MM.1S (cell line): ENCODE measurements at regions not wholly inside any gene's neighbourhood (a gene's known extent, or its start where the extent isn't known, plus 50 kb on each side); places are given as distances from the start of the nearest gene placed in this dataset.

ENCODE experiments used
- CTCF ChIP-seq: fragments of 300-600 bp; sonication (generic); IDR thresholded peaks from 2 replicates; pipeline ENCODE4 v1.5.1; 2016; ENCODE audit warnings: antibody characterized with exemption, low read length, mixed read lengths
- EZH2 ChIP-seq: fragments of 300-600 bp; sonication (generic); optimal IDR thresholded peaks from 2 replicates; pipeline ENCODE3; 2017; ENCODE audit warnings: low read depth, mild to moderate bottlenecking, antibody characterized with exemption, low read length, mixed read lengths

DNA sequence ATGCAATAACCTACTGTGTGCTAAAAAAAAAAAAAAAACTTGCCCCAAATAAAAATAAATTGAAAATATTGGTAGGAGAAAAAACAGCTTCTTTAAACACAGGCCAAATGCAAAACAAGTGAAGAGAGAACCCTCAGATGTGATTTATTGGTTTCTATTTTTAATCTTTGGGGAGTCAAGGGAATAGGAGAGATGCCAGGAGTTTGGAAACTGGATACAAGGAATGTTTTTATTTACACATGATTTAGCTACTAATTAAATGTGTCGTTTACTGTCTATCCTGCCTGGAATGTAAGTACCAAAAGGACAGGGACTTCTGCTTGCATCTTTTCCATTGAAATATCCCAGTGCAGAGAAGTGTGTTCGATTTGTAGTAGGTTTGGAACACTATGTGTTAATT, 810.7 kb downstream of the MAFB start:
- TF ChIP-seq CTCF = no peak
- TF ChIP-seq EZH2 = no peak
